Lower leg skin (tissue), 4 donors: ENCODE measurements at regions not wholly inside any gene's neighbourhood (a gene's known extent, or its start where the extent isn't known, plus 50 kb on each side); places are given as distances from the start of the nearest gene placed in this dataset.
"Not testable (repeated sequence)": the region's sequence is repeated elsewhere in the genome, so short reads cannot be mapped to it uniquely, and the experiment has no call there.

ENCODE experiments used
- DNase-seq, 2 donors: peaks; one replicate each; pipeline ENCODE4 v3.0.0-alpha.2; 2019; ENCODE audit warnings: low spot score in 2 of 2
- H3K4me3 ChIP-seq: fragments of 200-600 bp; sonication (generic); 2 replicates; pipeline ENCODE4 v1.5.1; 2017; ENCODE audit warnings: mild to moderate bottlenecking, low read depth; ENCODE audit not compliant: poor library complexity, severe bottlenecking
- CTCF ChIP-seq, 3 donors: fragments of 450-650 bp; IDR thresholded peaks; one replicate each; pipeline ENCODE4 v1.5.1; 2016; ENCODE audit warnings: antibody characterized with exemption in 3 of 3, mild to moderate bottlenecking in 3 of 3, moderate library complexity in 2 of 3
- POLR2A ChIP-seq, 2 donors: fragments of 450-650 bp; IDR thresholded peaks; one replicate each; pipeline ENCODE4 v1.6.1; 2016 to 2017; ENCODE audit warnings: antibody characterized with exemption in 2 of 2, mild to moderate bottlenecking in 1 of 2, moderate library complexity in 1 of 2
- WGBS, 2 donors: methylation state at CpG; one replicate each; pipeline ENCODE4 v1.1.5; 2018; 5-methylcytosine and 5-hydroxymethylcytosine counted together
- intact Hi-C: fragments of 100-400 bp; cut with DNase I; formaldehyde crosslinking; loops from one replicate; pipeline ENCODE4 v1.15.0; 2023; ENCODE audit warnings: low total_unique reads

- WGBS, 2 donors: 90% methylated on average over 16 of the region's 16 CpGs
- intact Hi-C loops, H3K4me3 ChIP-seq, DNase-seq: not testable (repeated sequence)
Measured at GRCh38 chr6:86872810-86873209, 64.5 kb upstream of the HTR1E start.

- 42 to 49% methylated on average over 1 of the region's 1 CpG for WGBS, 2 donors
- TF ChIP-seq POLR2A (IDR thresholded peaks at IDR 0.05) (no peak), CTCF (IDR thresholded peaks at IDR 0.05) (no peak)
- H3K4me3 ChIP-seq: no peak overlapping the region
- intact Hi-C loops: no loop called here
- DNase-seq: no peak
Measured at GRCh38 chr6:86871681-86872080, 65.6 kb upstream of the HTR1E start.

GRCh38 chr6:86869500-86869899, 67.8 kb upstream of the HTR1E start:
- TF ChIP-seq POLR2A (IDR thresholded peaks at IDR 0.05): no peak
- TF ChIP-seq CTCF (IDR thresholded peaks at IDR 0.05): no peak
- intact Hi-C loops: no loop called here
- no peak overlapping the region for H3K4me3 ChIP-seq
- no peak for DNase-seq
- 71 to 93% methylated on average over 1 of the region's 1 CpG for WGBS, 2 donors

- intact Hi-C loops: loop anchor here (10.0 kb wide), 1 partner anchor 1095 kb away; no protein-coding TSS in a partner anchor
- no peak overlapping the region for H3K4me3 ChIP-seq
- DNase-seq: no peak
- TF ChIP-seq CTCF (IDR thresholded peaks at IDR 0.05) (no peak), POLR2A (IDR thresholded peaks at IDR 0.05) (no peak)
Measured at GRCh38 chr6:86859513-86859912, 77.8 kb upstream of the HTR1E start.

- no peak for TF ChIP-seq CTCF (IDR thresholded peaks at IDR 0.05)
- TF ChIP-seq POLR2A (IDR thresholded peaks at IDR 0.05): no peak
- 97 to 100% methylated on average over 3 of the region's 3 CpGs for WGBS, 2 donors
- intact Hi-C loops: loop anchor here (10.0 kb wide), 1 partner anchor 1094 kb away; no protein-coding TSS in a partner anchor
- no peak overlapping the region for H3K4me3 ChIP-seq
- DNase-seq: no peak
Measured at GRCh38 chr6:86858970-86859369, 78.4 kb upstream of the HTR1E start.

- DNase-seq: no peak
- no peak for TF ChIP-seq POLR2A (IDR thresholded peaks at IDR 0.05)
- TF ChIP-seq CTCF (IDR thresholded peaks at IDR 0.05): no peak
- intact Hi-C loops: loop anchor here (10.0 kb wide), 1 partner anchor 1093 kb away; no protein-coding TSS in a partner anchor
- 74 to 83% methylated on average over 2 of the region's 2 CpGs for WGBS, 2 donors
- H3K4me3 ChIP-seq: no peak overlapping the region
Measured at GRCh38 chr6:86857783-86858182, 79.5 kb upstream of the HTR1E start.
